Activated naive CD8-positive, alpha-beta T cell (primary cell): ENCODE measurements at regions not wholly inside any gene's neighbourhood (a gene's known extent, or its start where the extent isn't known, plus 50 kb on each side); places are given as distances from the start of the nearest gene placed in this dataset.

Source experiments
- H3K27ac Mint-ChIP-seq: one replicate; pipeline ENCODE4 v1.8.0; 2021; ENCODE audit warnings: mixed read lengths
- H3K27me3 Mint-ChIP-seq: one replicate; pipeline ENCODE4 v1.8.0; 2021; ENCODE audit warnings: mixed read lengths
- H3K36me3 Mint-ChIP-seq: one replicate; pipeline ENCODE4 v1.8.0; 2021; ENCODE audit warnings: mixed read lengths
- H3K4me1 Mint-ChIP-seq: one replicate; pipeline ENCODE4 v1.8.0; 2021; ENCODE audit warnings: low read depth, mixed read lengths
- H3K4me3 Mint-ChIP-seq: one replicate; pipeline ENCODE4 v1.8.0; 2021; ENCODE audit warnings: mild to moderate bottlenecking, mixed read lengths
- H3K9me3 Mint-ChIP-seq: one replicate; pipeline ENCODE4 v1.8.0; 2021; ENCODE audit warnings: low read depth, mixed read lengths

DNA sequence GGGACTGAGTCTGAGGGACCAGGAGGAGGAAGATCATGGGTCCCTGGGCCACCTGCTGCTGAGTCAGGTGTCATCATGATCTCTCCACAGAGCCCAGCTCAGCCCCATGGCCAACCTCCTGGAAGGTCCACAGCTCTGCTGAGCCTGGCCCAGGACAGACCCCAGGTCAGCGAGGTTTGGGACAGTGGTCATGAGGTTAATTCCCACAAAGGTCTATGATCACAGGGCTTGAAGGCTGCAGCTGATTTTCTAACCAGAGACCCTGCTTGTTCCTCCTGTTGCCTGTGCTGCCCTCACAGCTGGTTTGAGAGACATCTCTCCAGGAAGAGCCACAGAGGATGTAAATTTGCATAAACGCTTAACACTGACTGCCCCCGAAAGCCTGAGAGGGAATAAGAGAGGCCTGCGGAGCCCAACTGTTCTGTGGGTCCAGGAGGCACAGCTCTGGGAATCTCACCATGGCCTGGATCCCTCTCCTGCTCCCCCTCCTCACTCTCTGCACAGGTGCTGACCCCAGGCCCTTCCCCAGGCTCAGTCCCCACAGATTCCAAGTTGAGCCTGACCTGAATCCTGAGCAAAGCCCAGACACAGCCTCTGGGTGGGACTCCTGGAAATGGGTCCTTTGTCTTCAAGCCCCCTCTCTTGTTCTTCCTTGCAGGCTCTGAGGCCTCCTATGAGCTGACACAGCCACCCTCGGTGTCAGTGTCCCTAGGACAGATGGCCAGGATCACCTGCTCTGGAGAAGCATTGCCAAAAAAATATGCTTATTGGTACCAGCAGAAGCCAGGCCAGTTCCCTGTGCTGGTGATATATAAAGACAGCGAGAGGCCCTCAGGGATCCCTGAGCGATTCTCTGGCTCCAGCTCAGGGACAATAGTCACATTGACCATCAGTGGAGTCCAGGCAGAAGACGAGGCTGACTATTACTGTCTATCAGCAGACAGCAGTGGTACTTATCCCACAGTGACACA lies 102.8 kb downstream of the GGTLC2 start:
- Mint-ChIP-seq H3K4me3 (no peak overlapping the region), H3K36me3 (no peaks in the 10 kb centered on the region), H3K27ac (no peak overlapping the region), H3K9me3 (no peaks in the 10 kb centered on the region), H3K4me1 (peaks cover 6% of the 10 kb centered on the region), H3K27me3 (peaks cover 2% of the 10 kb centered on the region)

DNA sequence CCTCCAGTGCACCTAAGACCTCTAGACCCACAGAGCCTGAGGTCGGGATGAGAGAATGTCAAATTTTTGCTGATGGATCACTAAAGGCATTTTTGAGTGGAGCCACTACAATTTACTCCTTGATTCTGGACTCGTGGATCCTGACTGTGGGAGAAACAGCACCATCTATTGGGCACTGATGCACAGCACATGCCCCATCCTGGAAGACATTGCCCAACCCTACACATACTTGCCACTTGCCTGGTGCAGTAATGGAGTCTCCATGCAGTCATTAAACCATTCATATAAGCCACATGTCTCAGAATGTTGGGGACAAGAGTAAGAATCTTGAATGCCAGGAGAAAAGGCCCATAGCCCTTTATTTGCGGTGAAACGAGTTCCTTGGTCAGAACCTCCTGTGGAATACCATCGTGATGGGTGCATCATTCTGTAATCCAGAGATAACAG lies 103.9 kb downstream of the GGTLC2 start:
- Mint-ChIP-seq H3K9me3 (no peaks in the 10 kb centered on the region), H3K4me3 (no peak overlapping the region), H3K4me1 (peaks cover 14% of the 10 kb centered on the region), H3K36me3 (no peaks in the 10 kb centered on the region), H3K27me3 (no peaks in the 10 kb centered on the region), H3K27ac (no peak overlapping the region)

DNA sequence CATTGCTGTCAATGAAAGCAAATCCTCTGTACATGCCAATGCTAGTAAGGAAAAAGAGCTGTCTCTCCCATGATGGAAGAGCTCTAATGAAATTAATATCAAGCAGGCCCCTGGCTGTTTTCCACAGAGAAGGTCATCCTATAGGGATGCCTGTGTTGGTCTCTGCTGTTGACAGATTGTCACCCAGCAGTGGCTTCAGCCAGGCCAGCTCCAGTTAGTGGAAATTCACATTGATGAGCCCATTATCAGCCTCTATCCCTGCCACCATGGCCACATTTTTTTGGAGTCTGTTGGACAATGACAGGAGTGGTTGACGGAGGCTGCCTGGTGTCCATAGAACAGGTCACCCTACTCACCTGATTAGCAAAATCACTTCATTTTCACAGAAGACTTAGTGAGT lies 104.3 kb downstream of the GGTLC2 start:
- Mint-ChIP-seq H3K27ac (no peak overlapping the region), H3K27me3 (no peaks in the 10 kb centered on the region), H3K4me1 (peaks cover 18% of the 10 kb centered on the region), H3K36me3 (no peaks in the 10 kb centered on the region), H3K4me3 (no peak overlapping the region), H3K9me3 (no peaks in the 10 kb centered on the region)

DNA sequence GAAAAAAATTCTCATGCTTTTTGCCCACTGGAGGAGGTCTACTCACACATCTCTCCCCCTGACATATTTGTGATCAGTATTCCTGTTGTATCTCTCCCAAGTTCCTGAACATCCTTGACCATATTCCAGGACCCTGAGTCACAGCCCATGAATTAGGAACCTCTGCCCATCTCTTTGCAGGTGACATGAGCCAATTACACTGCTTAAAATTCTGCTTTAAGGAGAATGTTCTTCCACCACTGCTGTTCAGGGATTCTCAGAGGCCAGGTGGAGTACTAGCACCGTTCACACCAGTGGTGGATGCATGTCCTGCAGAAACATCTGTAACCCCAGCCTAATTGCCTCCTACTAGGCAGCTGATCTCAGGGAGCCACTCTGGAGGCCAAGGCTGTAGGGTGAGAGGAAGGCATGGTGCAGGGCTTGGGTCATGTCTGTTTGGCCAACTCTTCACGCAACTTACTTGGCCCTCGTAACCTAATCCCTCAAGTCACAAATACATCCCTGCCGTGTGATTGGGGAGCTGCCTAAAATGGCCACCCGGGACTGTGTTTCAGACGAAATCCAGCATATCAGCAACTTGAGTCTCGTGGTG lies 104.8 kb downstream of the GGTLC2 start:
- H3K36me3 Mint-ChIP-seq = no peaks in the 10 kb centered on the region
- no peak overlapping the region for H3K27ac Mint-ChIP-seq
- no peaks in the 10 kb centered on the region for H3K9me3 Mint-ChIP-seq
- H3K4me3 Mint-ChIP-seq = no peak overlapping the region
- H3K4me1 Mint-ChIP-seq = peaks cover 24% of the 10 kb centered on the region
- no peaks in the 10 kb centered on the region for H3K27me3 Mint-ChIP-seq

DNA sequence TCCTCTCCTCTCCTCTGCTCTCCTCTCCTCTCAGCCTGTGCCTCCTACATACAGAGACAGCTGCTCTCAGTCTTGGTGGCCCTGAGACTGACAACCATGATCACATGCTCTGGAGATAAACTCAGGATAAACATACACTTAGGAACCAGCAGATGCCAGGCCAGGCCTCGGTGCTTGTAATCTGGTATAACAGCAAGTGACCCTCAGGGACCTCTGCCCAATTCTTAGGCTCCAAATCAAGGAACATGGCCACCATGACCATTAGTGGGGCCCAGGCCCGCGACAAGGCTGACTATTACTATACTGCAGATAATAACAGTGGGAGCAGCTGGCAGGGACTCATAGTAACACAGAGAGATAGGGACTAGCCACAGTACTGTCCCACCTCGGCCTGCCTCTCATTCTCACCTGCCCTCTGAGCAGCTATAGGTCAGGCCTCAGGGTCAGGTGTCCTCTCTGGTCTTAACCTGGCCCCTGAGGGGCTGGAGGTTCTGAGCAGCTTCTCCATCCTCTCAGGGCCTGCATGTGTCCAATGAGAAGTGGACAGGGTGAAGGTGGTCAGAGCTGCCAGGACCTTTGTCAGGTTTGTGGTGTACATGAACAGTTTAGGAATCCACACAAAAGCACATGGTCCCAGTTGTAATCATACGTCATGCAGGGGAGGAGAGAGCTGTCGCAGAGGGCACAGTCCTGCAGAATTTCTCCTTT lies 106.1 kb downstream of the GGTLC2 start:
- Mint-ChIP-seq H3K4me3 (no peak overlapping the region), H3K27me3 (no peaks in the 10 kb centered on the region), H3K4me1 (peaks cover 27% of the 10 kb centered on the region), H3K9me3 (no peaks in the 10 kb centered on the region), H3K36me3 (no peaks in the 10 kb centered on the region), H3K27ac (no peak overlapping the region)

DNA sequence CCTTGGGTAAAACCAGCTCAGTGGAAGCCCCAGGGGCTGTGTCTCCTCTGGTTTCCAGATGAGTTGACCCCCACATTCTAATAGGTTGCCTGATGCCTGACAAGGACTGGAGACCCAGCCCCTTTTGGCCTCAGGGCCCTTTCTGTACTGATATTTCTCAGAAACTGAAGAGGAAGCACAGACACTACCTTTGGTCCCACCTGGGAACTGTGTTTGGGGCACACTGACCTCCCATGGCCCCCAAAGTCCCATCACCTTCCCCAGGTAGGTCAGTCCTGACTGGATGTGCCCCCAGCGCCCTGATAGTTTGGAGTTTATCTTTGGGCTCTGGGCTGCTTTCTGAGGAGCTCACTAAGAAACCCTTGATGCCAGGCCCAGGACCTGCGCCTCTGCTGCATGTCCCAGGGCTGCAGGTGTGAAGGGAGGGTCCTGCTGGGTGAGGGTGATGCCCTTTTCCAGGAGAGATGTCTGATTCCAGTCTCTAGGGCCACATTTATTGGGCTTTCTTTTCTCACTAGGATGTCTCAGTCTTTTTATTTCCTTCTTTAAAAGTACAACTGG lies 106.7 kb downstream of the GGTLC2 start:
- no peaks in the 10 kb centered on the region for H3K27me3 Mint-ChIP-seq
- H3K9me3 Mint-ChIP-seq = no peaks in the 10 kb centered on the region
- peaks cover 33% of the 10 kb centered on the region for H3K4me1 Mint-ChIP-seq
- no peaks in the 10 kb centered on the region for H3K36me3 Mint-ChIP-seq
- no peak overlapping the region for H3K4me3 Mint-ChIP-seq
- H3K27ac Mint-ChIP-seq = no peak overlapping the region

DNA sequence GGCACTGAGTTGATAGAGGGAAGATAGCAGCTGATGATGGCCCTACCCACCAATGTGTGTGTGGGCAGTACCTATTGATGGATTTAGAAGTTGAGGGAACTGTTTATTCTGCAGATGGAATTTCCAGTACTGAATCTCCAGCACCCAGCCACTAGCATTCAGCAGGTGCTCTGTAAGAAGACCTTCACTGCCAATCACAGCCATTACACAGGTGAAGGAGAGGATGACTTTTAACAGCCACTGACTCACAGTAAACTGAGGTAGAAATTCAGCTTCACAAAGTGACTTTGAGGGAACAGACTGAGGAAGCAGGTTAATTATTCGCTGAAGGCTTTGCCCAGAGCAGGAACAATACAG lies 107.8 kb downstream of the GGTLC2 start:
- peaks cover 43% of the 10 kb centered on the region for H3K4me1 Mint-ChIP-seq

DNA sequence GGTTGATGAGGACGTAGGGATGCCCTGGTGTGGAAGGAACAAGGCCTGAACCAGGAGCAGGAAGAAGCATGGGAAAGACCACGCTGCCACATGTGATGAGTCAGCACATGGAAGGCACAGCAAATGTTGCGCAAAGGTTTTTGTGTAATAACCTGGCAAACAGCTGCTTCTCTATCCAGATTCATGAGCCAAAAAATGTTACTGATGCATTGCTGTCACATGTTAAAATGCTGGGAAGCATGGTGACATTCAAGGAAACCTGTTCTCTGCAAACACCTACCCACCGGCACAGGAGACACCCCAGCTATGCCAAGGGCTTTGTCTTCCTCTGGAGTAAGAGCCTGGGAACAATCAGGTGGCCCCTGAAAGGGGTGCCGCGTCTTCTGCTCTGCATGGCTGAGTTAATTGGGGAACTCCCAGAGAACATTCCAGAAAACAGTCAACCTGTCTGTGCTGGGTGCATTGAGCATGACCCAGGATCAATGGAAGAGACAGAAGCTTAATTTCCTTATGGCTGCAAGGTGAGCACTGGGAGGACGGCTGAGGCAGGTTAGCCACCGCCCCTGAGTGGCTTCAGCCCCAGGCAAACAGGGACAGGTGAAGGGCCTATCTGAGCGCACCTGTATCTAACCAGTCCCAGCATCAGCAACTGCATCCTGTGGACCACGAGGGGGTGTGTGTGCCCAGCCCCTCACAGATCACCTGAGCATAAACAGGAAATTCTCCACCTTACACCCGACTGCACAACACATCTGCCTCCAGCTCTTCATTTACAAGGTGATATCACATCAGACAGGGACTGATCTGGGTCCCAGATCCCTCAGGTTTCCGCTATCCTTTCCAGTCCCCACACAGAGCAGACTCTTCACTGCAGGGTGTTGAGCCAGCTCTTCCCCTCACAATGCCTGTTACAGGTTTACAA lies 108.4 kb downstream of the GGTLC2 start:
- peaks cover 48% of the 10 kb centered on the region for H3K4me1 Mint-ChIP-seq
- H3K27me3 Mint-ChIP-seq = no peaks in the 10 kb centered on the region
- peak overlapping the region; percentile 89 for H3K27ac Mint-ChIP-seq
- H3K4me3 Mint-ChIP-seq = no peak overlapping the region
- no peaks in the 10 kb centered on the region for H3K9me3 Mint-ChIP-seq
- H3K36me3 Mint-ChIP-seq = no peaks in the 10 kb centered on the region

More for the DNA sequence above, 107.8 kb downstream of the GGTLC2 start:
- Mint-ChIP-seq H3K27ac (peak overlapping the region; percentile 70), H3K27me3 (no peaks in the 10 kb centered on the region), H3K9me3 (no peaks in the 10 kb centered on the region), H3K36me3 (no peaks in the 10 kb centered on the region), H3K4me3 (no peak overlapping the region)

DNA sequence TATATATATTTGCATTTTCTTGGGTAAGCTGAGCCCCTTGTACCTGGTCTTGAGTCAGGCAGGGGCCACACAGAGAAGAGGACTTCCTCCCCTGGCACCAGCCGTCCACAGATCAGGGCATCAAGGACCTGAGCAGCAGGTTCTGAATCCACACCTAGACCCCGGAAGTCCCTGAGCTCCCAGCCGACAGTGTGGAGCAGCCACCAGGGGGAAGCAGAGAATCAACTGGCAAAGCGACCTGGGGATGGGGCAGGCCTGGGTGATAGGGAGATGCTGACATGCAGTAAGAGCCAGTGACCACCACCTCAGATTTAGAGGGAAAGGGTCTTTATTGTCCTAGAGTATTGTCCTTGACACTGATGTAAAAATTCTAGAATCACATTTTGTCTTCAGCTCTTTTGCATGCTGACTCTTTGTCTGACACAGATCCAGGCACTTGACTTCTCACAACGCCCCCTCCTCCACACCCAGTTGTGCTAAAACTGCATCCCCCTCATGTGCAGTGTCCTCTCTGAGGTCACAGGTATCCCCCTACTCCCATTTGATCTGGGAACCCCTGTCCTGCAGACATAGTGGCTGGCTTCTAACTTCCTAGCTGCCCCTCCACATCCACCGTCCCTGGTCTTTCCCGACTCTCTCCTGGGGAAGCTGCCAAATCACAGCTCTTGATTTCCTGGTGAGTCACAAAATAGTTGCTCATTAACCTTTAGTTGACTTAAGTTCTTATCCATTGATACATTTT lies 109.3 kb downstream of the GGTLC2 start:
- peaks cover 51% of the 10 kb centered on the region for H3K4me1 Mint-ChIP-seq
- H3K9me3 Mint-ChIP-seq = no peaks in the 10 kb centered on the region
- H3K27me3 Mint-ChIP-seq = no peaks in the 10 kb centered on the region
- H3K36me3 Mint-ChIP-seq = no peaks in the 10 kb centered on the region
- peak overlapping the region; percentile 89 for H3K27ac Mint-ChIP-seq
- peak overlapping the region; percentile 33 for H3K4me3 Mint-ChIP-seq

DNA sequence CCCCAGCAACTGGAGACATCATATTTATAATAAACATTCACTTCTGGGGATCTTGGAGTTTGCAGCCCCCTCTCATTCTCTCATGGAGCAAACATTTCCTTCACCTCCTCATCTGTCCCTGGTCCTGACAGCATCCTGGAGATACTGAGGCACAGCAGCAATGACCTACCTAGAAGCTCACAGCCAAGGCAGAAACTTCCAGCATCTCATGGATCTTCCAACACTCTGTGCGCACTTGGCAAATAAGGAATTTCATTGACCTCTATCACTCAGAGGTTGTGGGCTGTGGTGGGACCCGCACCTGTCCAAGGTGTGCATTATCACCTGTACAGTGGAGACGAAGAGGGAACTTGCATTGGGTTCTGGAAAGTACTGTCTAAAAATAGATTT lies 109.8 kb downstream of the GGTLC2 start:
- Mint-ChIP-seq H3K27me3 (no peaks in the 10 kb centered on the region), H3K4me3 (no peak overlapping the region), H3K36me3 (no peaks in the 10 kb centered on the region), H3K4me1 (peaks cover 56% of the 10 kb centered on the region), H3K27ac (peak overlapping the region; percentile 89), H3K9me3 (no peaks in the 10 kb centered on the region)

DNA sequence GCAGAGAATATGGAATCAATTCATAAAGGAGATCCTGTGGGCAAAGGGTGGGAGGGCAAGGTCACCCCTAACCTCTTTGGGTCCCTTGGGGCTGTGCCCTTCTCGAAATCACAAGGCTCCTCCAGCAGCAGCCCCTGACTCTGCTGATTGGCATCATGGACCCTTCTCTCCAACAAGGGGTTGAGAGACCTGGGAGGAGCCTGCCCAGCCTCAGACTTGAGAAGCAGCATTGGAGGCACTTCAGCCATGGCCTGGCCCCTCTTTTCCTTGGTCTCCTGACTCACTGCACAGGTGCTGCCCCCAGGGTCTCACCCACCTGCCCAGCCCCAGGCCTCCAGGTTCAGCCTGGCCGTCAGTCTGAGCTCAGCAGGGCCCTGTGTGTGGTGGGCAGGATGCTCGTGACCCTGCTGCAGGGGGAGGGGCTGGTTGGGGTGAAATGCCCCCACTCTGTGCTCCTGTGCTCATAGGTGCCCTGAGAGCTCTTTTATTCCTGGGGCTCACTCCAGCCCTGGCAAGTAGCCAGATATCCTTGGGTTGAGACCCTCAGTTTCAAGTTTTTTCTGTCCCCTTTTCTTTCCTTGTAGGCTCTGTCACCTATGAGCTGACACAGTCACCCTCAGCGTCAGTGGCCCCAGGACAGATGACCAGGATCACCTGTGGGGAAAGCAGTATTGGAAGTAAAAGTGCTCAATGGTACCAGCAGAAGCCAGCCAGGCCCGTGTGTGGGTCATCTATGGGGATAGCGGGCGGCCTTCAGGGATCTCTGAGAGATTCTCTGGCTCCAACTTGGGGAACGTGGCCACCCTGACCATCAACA lies 110.8 kb downstream of the GGTLC2 start:
- Mint-ChIP-seq H3K4me3 (no peak overlapping the region), H3K27me3 (no peaks in the 10 kb centered on the region), H3K27ac (no peak overlapping the region), H3K4me1 (peaks cover 62% of the 10 kb centered on the region), H3K9me3 (no peaks in the 10 kb centered on the region), H3K36me3 (no peaks in the 10 kb centered on the region)

DNA sequence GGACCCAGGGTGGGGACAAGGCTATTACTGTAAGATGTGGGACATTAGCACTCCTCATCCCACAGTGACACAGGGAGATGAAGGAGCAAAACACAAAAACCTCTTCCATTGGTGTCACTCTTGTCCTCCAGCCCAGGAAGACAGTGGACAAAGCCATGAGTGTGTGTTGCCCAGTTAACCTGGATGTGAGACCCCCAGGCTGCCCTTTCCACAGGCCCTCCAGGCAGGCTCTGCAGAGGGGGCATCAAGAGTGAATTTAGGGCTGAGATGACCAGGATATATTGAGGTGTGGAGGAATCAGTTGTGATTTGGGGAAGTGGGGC lies 111.3 kb downstream of the GGTLC2 start:
- no peak overlapping the region for H3K4me3 Mint-ChIP-seq
- peaks cover 62% of the 10 kb centered on the region for H3K4me1 Mint-ChIP-seq
- no peaks in the 10 kb centered on the region for H3K27me3 Mint-ChIP-seq
- no peak overlapping the region for H3K27ac Mint-ChIP-seq
- H3K9me3 Mint-ChIP-seq = no peaks in the 10 kb centered on the region
- no peaks in the 10 kb centered on the region for H3K36me3 Mint-ChIP-seq

DNA sequence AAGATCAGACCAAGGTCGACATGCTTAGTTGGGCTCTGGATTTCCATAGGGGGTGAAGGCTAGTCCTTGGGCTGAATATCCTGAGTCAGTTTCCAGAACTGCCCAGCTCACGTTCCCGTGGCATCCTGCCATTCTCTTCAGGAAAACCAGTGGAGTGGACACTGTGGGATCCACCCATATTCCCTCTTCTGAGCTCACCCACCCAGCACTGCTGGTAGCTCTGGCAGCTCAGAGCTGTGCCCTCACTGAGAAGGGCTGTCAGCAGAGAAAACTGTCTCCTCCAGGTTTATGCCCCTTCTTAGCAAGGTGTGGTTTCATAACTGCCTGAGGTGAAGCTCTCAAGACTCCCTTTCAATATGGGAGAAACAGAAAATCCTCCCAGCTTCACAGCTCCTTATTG lies 111.7 kb downstream of the GGTLC2 start:
- Mint-ChIP-seq H3K4me1 (peaks cover 62% of the 10 kb centered on the region), H3K9me3 (no peaks in the 10 kb centered on the region), H3K27ac (no peak overlapping the region), H3K4me3 (no peak overlapping the region), H3K27me3 (no peaks in the 10 kb centered on the region), H3K36me3 (no peaks in the 10 kb centered on the region)
